ENCODE measurements at regions not wholly inside any gene's neighbourhood (a gene's known extent, or its start where the extent isn't known, plus 50 kb on each side); places are given as distances from the start of the nearest gene placed in this dataset.

GRCh38 chr3:152517502-152517901 lies 248.8 kb downstream of the MBNL1 start:
- TF ChIP-seq CTCF (IDR thresholded peaks at IDR 0.05; ENCODE audit: insufficient read depth, low read length) (no peak), POLR2AphosphoS5 (IDR thresholded peaks at IDR 0.05; ENCODE audit: low read depth) (no peak), REST (IDR thresholded peaks at IDR 0.05; ENCODE audit: insufficient replicate concordance, low read depth) (no peak), GABPA (IDR thresholded peaks at IDR 0.05; ENCODE audit: low read depth) (no peak), SPI1 (IDR thresholded peaks at IDR 0.05; ENCODE audit: borderline replicate concordance, low read depth) (no peak)
